ENCODE measurements at regions not wholly inside any gene's neighbourhood (a gene's known extent, or its start where the extent isn't known, plus 50 kb on each side); places are given as distances from the start of the nearest gene placed in this dataset.

GRCh38 chr20:12679447-12679846 lies 329.3 kb upstream of the SPTLC3 start:
- H3K36me3 ChIP-seq (ENCODE audit: control insufficient read depth in 1 of 2, insufficient read depth in 2 of 2, low read length in 2 of 2): no peaks in the 10 kb centered on the region
- H3K27me3 ChIP-seq (ENCODE audit: low read depth, low read length): no peaks in the 10 kb centered on the region
- H3K4me3 ChIP-seq (ENCODE audit: low read depth in 1 of 2, low read length in 2 of 2): no peak overlapping the region
- no peaks in the 10 kb centered on the region for H3K9me3 ChIP-seq (ENCODE audit: control insufficient read depth in 1 of 2, low read length in 2 of 2)
- no peak overlapping the region for H3K27ac ChIP-seq (ENCODE audit: low read length)
- no peaks in the 10 kb centered on the region for H3K4me1 ChIP-seq (ENCODE audit: control insufficient read depth in 1 of 2, insufficient read depth in 2 of 2, low read length in 2 of 2)

DNA sequence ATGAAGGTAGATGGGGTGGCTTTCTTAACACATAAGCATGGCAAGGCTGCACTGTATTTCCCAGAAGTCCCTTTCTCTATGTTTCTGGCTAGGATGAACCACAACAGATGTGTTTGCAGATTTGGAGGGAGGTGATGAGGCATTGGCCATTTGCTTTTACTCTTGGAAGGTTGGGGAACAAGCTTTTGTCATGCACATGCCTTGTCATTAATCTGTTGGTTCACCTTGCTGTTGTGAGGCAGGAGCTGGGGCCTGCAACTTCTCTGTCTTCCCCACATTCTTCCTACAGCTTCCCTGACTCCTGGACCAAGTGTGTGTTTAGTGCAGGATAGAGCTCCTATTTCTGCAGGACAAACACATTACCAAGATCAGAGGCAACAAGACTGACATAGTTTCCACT lies 326.2 kb upstream of the SPTLC3 start:
- no peak overlapping the region for H3K27ac ChIP-seq (ENCODE audit: low read length)
- no peaks in the 10 kb centered on the region for H3K27me3 ChIP-seq (ENCODE audit: low read depth, low read length)
- no peaks in the 10 kb centered on the region for H3K36me3 ChIP-seq (ENCODE audit: control insufficient read depth in 1 of 2, insufficient read depth in 2 of 2, low read length in 2 of 2)
- H3K4me1 ChIP-seq (ENCODE audit: control insufficient read depth in 1 of 2, insufficient read depth in 2 of 2, low read length in 2 of 2): no peaks in the 10 kb centered on the region
- no peak overlapping the region for H3K4me3 ChIP-seq (ENCODE audit: low read depth in 1 of 2, low read length in 2 of 2)
- H3K9me3 ChIP-seq (ENCODE audit: control insufficient read depth in 1 of 2, low read length in 2 of 2): no peaks in the 10 kb centered on the region

DNA sequence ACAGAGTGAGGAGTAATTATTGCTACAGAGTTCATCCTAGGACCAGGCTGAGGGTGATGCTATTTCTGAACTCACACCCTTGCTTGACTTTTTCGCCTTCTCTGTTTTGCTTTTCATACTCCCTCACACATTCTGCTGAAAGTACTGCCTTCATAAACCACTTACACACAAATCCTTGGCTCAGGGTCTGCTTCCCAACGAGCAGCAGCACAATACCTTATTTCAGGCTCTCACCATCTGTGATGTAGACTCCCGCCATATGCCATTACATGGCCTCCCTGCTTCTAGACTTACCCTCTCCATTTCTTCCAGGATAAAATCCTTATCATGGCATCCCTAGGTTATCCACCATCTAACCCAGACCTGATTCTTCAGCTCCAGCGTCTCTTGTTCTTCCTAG lies 321.3 kb upstream of the SPTLC3 start:
- Histone ChIP-seq H3K36me3 (ENCODE audit: control insufficient read depth in 1 of 2, insufficient read depth in 2 of 2, low read length in 2 of 2) (no peaks in the 10 kb centered on the region), H3K4me1 (ENCODE audit: control insufficient read depth in 1 of 2, insufficient read depth in 2 of 2, low read length in 2 of 2) (no peaks in the 10 kb centered on the region), H3K9me3 (ENCODE audit: control insufficient read depth in 1 of 2, low read length in 2 of 2) (no peaks in the 10 kb centered on the region), H3K27ac (ENCODE audit: low read length) (no peak overlapping the region), H3K4me3 (ENCODE audit: low read depth in 1 of 2, low read length in 2 of 2) (no peak overlapping the region), H3K27me3 (ENCODE audit: low read depth, low read length) (no peaks in the 10 kb centered on the region)

DNA sequence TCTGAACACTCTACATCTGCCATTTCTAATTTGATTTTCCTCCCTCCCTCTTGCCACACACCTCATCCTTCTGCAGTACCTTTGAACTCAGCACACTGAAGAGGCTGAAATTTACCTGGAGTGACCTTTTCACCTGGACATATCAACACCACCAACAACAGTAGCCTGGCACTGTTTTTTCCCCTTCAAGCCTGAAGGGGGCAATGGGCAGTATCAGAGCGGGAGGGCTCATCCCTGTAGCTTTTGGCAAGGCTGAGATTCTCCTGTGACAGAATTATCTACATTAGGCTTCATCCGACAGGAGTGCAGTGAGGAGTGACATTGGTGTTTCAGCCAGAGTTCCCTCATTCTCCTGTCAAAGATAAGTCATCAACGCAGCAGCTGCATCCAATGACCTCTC lies 312.8 kb upstream of the SPTLC3 start:
- no peak overlapping the region for H3K4me3 ChIP-seq (ENCODE audit: low read depth in 1 of 2, low read length in 2 of 2)
- H3K4me1 ChIP-seq (ENCODE audit: control insufficient read depth in 1 of 2, insufficient read depth in 2 of 2, low read length in 2 of 2): no peaks in the 10 kb centered on the region
- H3K9me3 ChIP-seq (ENCODE audit: control insufficient read depth in 1 of 2, low read length in 2 of 2): no peaks in the 10 kb centered on the region
- H3K27me3 ChIP-seq (ENCODE audit: low read depth, low read length): no peaks in the 10 kb centered on the region
- H3K27ac ChIP-seq (ENCODE audit: low read length): no peak overlapping the region
- no peaks in the 10 kb centered on the region for H3K36me3 ChIP-seq (ENCODE audit: control insufficient read depth in 1 of 2, insufficient read depth in 2 of 2, low read length in 2 of 2)

- H3K36me3 ChIP-seq (ENCODE audit: control insufficient read depth in 1 of 2, insufficient read depth in 2 of 2, low read length in 2 of 2): no peaks in the 10 kb centered on the region
- H3K27ac ChIP-seq (ENCODE audit: low read length): no peak overlapping the region
Observed at GRCh38 chr20:12698817-12699216, 310.0 kb upstream of the SPTLC3 start.

DNA sequence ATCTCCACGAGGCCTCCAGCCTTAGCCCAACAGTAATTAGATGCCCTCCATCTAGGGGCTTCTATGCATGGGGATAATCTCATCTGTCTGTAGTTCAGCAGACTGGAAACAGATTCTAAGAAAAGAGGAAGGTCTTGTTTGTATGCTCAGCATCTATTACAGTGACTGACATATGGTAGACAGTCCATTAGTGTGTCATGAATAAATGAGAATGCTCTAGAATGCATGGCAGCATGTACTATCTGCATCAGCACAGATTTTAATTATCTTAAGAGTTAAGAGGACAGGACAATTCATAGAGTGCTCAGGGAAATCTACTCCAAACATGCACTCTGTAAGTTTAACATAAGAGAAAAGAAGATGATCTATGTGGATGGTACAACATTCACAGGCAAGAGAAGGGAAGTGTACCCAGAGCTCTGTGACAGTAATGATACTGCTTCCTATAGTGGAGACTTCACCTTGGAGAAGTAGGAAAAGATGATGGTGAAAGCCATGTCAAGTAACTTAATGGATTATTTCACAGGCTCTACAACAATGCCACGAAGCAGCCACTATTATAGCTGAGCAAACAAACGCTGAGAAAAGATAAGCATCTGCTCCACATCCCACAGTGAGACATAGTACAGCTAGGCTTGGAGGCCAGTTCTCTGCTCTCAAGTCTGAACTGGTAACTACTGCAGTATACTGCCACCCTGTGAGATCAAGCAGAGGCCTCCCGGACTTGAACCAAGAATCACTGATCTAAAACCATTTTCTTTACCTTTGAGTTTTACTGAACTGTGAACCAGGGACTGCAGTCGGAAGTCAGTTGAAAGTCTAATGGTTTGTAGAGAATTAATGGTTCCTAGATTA lies 309.2 kb upstream of the SPTLC3 start:
- Histone ChIP-seq H3K4me3 (ENCODE audit: low read depth in 1 of 2, low read length in 2 of 2) (no peak overlapping the region), H3K27me3 (ENCODE audit: low read depth, low read length) (no peaks in the 10 kb centered on the region), H3K36me3 (ENCODE audit: control insufficient read depth in 1 of 2, insufficient read depth in 2 of 2, low read length in 2 of 2) (no peaks in the 10 kb centered on the region), H3K9me3 (ENCODE audit: control insufficient read depth in 1 of 2, low read length in 2 of 2) (no peaks in the 10 kb centered on the region), H3K27ac (ENCODE audit: low read length) (no peak overlapping the region), H3K4me1 (ENCODE audit: control insufficient read depth in 1 of 2, insufficient read depth in 2 of 2, low read length in 2 of 2) (no peaks in the 10 kb centered on the region)

More at GRCh38 chr20:12698817-12699216, 310.0 kb upstream of the SPTLC3 start:
- H3K4me3 ChIP-seq (ENCODE audit: low read depth in 1 of 2, low read length in 2 of 2): no peak overlapping the region
- no peaks in the 10 kb centered on the region for H3K4me1 ChIP-seq (ENCODE audit: control insufficient read depth in 1 of 2, insufficient read depth in 2 of 2, low read length in 2 of 2)
- H3K9me3 ChIP-seq (ENCODE audit: control insufficient read depth in 1 of 2, low read length in 2 of 2): no peaks in the 10 kb centered on the region
- H3K27me3 ChIP-seq (ENCODE audit: low read depth, low read length): no peaks in the 10 kb centered on the region

DNA sequence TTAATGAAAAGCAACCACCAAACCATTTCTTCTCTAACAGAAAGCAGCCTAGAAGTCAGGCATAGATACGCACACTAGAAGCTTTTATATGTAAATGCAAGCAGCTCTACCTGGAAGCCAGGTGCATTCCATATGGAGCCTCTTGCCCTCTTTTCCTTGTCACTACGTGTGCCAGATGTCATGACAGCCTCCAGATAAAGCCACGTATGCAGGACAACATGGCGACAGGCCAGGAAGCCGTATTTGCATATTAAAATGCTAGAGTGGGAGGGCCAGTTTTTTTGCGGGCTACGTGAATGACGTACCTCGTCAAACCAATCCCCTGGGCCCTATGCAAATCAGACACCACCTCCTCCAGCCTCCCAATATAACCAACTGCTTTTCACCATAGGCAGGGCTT lies 308.1 kb upstream of the SPTLC3 start:
- Histone ChIP-seq H3K9me3 (ENCODE audit: control insufficient read depth in 1 of 2, low read length in 2 of 2) (no peaks in the 10 kb centered on the region), H3K4me1 (ENCODE audit: control insufficient read depth in 1 of 2, insufficient read depth in 2 of 2, low read length in 2 of 2) (no peaks in the 10 kb centered on the region), H3K4me3 (ENCODE audit: low read depth in 1 of 2, low read length in 2 of 2) (no peak overlapping the region), H3K27me3 (ENCODE audit: low read depth, low read length) (no peaks in the 10 kb centered on the region), H3K27ac (ENCODE audit: low read length) (no peak overlapping the region), H3K36me3 (ENCODE audit: control insufficient read depth in 1 of 2, insufficient read depth in 2 of 2, low read length in 2 of 2) (no peaks in the 10 kb centered on the region)

GRCh38 chr20:12702312-12702711 lies 306.5 kb upstream of the SPTLC3 start:
- no peaks in the 10 kb centered on the region for H3K4me1 ChIP-seq (ENCODE audit: control insufficient read depth in 1 of 2, insufficient read depth in 2 of 2, low read length in 2 of 2)
- no peaks in the 10 kb centered on the region for H3K9me3 ChIP-seq (ENCODE audit: control insufficient read depth in 1 of 2, low read length in 2 of 2)
- no peak overlapping the region for H3K4me3 ChIP-seq (ENCODE audit: low read depth in 1 of 2, low read length in 2 of 2)
- no peaks in the 10 kb centered on the region for H3K36me3 ChIP-seq (ENCODE audit: control insufficient read depth in 1 of 2, insufficient read depth in 2 of 2, low read length in 2 of 2)
- H3K27ac ChIP-seq (ENCODE audit: low read length): no peak overlapping the region
- H3K27me3 ChIP-seq (ENCODE audit: low read depth, low read length): no peaks in the 10 kb centered on the region

DNA sequence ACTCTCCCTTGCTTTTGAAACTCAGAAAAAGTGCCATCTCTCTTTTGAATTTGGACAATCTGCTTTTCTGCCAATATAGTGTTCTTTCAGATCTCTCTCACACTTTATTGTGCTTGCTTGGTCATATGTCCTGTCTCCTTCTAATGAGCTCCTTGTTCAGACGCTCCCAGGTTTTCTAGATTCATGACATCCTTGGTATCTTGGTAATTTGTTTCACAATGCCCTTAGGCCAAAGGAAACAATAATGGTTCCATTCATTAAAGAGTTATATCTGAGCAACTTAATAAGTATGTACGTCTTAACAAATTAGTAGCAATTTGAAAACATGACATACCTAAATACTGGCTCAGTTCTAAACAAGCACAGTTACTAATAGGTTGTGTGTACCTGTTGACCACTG lies 293.4 kb upstream of the SPTLC3 start:
- Histone ChIP-seq H3K27me3 (ENCODE audit: low read depth, low read length) (no peaks in the 10 kb centered on the region), H3K27ac (ENCODE audit: low read length) (no peak overlapping the region), H3K9me3 (ENCODE audit: control insufficient read depth in 1 of 2, low read length in 2 of 2) (no peaks in the 10 kb centered on the region), H3K36me3 (ENCODE audit: control insufficient read depth in 1 of 2, insufficient read depth in 2 of 2, low read length in 2 of 2) (no peaks in the 10 kb centered on the region), H3K4me1 (ENCODE audit: control insufficient read depth in 1 of 2, insufficient read depth in 2 of 2, low read length in 2 of 2) (no peaks in the 10 kb centered on the region), H3K4me3 (ENCODE audit: low read depth in 1 of 2, low read length in 2 of 2) (no peak overlapping the region)

GRCh38 chr20:12715991-12716680 lies 292.6 kb upstream of the SPTLC3 start:
- H3K27ac ChIP-seq (ENCODE audit: low read length): no peak overlapping the region
- no peaks in the 10 kb centered on the region for H3K27me3 ChIP-seq (ENCODE audit: low read depth, low read length)

GRCh38 chr20:12717061-12717460 lies 291.7 kb upstream of the SPTLC3 start:
- no peak overlapping the region for H3K4me3 ChIP-seq (ENCODE audit: low read depth in 1 of 2, low read length in 2 of 2)
- no peaks in the 10 kb centered on the region for H3K27me3 ChIP-seq (ENCODE audit: low read depth, low read length)
- H3K4me1 ChIP-seq (ENCODE audit: control insufficient read depth in 1 of 2, insufficient read depth in 2 of 2, low read length in 2 of 2): no peaks in the 10 kb centered on the region
- H3K36me3 ChIP-seq (ENCODE audit: control insufficient read depth in 1 of 2, insufficient read depth in 2 of 2, low read length in 2 of 2): no peaks in the 10 kb centered on the region
- no peaks in the 10 kb centered on the region for H3K9me3 ChIP-seq (ENCODE audit: control insufficient read depth in 1 of 2, low read length in 2 of 2)
- no peak overlapping the region for H3K27ac ChIP-seq (ENCODE audit: low read length)

More at GRCh38 chr20:12715991-12716680, 292.6 kb upstream of the SPTLC3 start:
- no peaks in the 10 kb centered on the region for H3K9me3 ChIP-seq (ENCODE audit: control insufficient read depth in 1 of 2, low read length in 2 of 2)
- no peaks in the 10 kb centered on the region for H3K4me1 ChIP-seq (ENCODE audit: control insufficient read depth in 1 of 2, insufficient read depth in 2 of 2, low read length in 2 of 2)
- no peak overlapping the region for H3K4me3 ChIP-seq (ENCODE audit: low read depth in 1 of 2, low read length in 2 of 2)
- no peaks in the 10 kb centered on the region for H3K36me3 ChIP-seq (ENCODE audit: control insufficient read depth in 1 of 2, insufficient read depth in 2 of 2, low read length in 2 of 2)

Data from muscle layer of duodenum (tissue), 2 donors.